Liver (tissue), 8 donors: ENCODE measurements at regions not wholly inside any gene's neighbourhood (a gene's known extent, or its start where the extent isn't known, plus 50 kb on each side); places are given as distances from the start of the nearest gene placed in this dataset.

Experiments
- DNase-seq: peaks from one replicate; pipeline ENCODE4 v3.0.0-alpha.2; 2017; ENCODE audit warnings: low spot score
- H3K27ac ChIP-seq, 2 donors: one replicate each; pipeline ENCODE4 v1.7.0; 2013; ENCODE audit warnings: inconsistent platforms in 2 of 2, low read length in 2 of 2, control low read depth in 1 of 2, low read depth in 1 of 2, mild to moderate bottlenecking in 1 of 2
- H3K27me3 ChIP-seq, 4 donors: one replicate each; pipeline versions ENCODE4 v1.6.1 to v1.7.0; 2013; ENCODE audit warnings: low read length in 3 of 4, inconsistent platforms in 1 of 4, mild to moderate bottlenecking in 1 of 4, moderate library complexity in 1 of 4; ENCODE audit not compliant: control insufficient read depth in 4 of 4, insufficient read depth in 4 of 4
- H3K36me3 ChIP-seq, 4 donors: one replicate each; pipeline versions ENCODE4 v1.6.1 to v1.7.0; 2013; ENCODE audit warnings: low read length in 3 of 4, mild to moderate bottlenecking in 3 of 4, low read depth in 1 of 4, moderate library complexity in 1 of 4; ENCODE audit not compliant: control insufficient read depth in 4 of 4, insufficient read depth in 3 of 4
- H3K4me1 ChIP-seq, 4 donors: one replicate each; pipeline versions ENCODE4 v1.6.1 to v1.7.0; 2013; ENCODE audit warnings: low read length in 3 of 4, mild to moderate bottlenecking in 3 of 4, moderate library complexity in 1 of 4; ENCODE audit not compliant: control insufficient read depth in 4 of 4, insufficient read depth in 4 of 4
- H3K4me3 ChIP-seq, 3 donors: one replicate each; pipeline versions ENCODE4 v1.6.1 to v1.7.0; 2013; ENCODE audit warnings: low read length in 3 of 3, control low read depth in 1 of 3, low read depth in 1 of 3, mild to moderate bottlenecking in 1 of 3
- H3K9ac ChIP-seq, 2 donors: one replicate each; pipeline ENCODE4 v1.7.0; 2013; ENCODE audit warnings: low read length in 2 of 2, mild to moderate bottlenecking in 2 of 2, moderate library complexity in 2 of 2, control low read depth in 1 of 2, low read depth in 1 of 2
- H3K9me3 ChIP-seq, 4 donors: one replicate each; pipeline versions ENCODE4 v1.6.1 to v1.7.0; 2013; ENCODE audit warnings: low read length in 3 of 4; ENCODE audit not compliant: control insufficient read depth in 4 of 4
- ATF3 ChIP-seq: IDR thresholded peaks from 2 replicates; pipeline ENCODE4 v1.6.1; 2016; ENCODE audit warnings: antibody characterized with exemption
- CTCF ChIP-seq: fragments of 150-350 bp; IDR thresholded peaks from 2 replicates; pipeline ENCODE4 v1.5.1; 2017; ENCODE audit warnings: improper control_type of control experiment, low read depth, low read length; ENCODE audit not compliant: missing input control
- EGR1 ChIP-seq, 2 donors: IDR thresholded peaks; 2 replicates each; pipeline ENCODE4 v1.6.1; 2016 to 2018; ENCODE audit warnings: antibody characterized with exemption in 2 of 2, low read depth in 2 of 2
- FOXA1 ChIP-seq: IDR thresholded peaks from 2 replicates; pipeline ENCODE4 v1.6.1; 2016; ENCODE audit warnings: antibody characterized with exemption
- FOXA2 ChIP-seq: IDR thresholded peaks from 2 replicates; pipeline ENCODE4 v1.6.1; 2016; ENCODE audit warnings: antibody characterized with exemption
- GABPA ChIP-seq, 2 donors: IDR thresholded peaks in 1 of 2; conservative IDR thresholded peaks in 1 of 2; 2 replicates each; pipeline ENCODE4 v1.6.1; 2016; ENCODE audit warnings: antibody characterized with exemption in 2 of 2, mild to moderate bottlenecking in 1 of 2, moderate library complexity in 1 of 2
- HNF4A ChIP-seq, 2 donors: conservative IDR thresholded peaks; 2 replicates each; pipeline ENCODE4 v1.6.1; 2016; ENCODE audit warnings: antibody characterized with exemption in 2 of 2, mild to moderate bottlenecking in 2 of 2
- HNF4G ChIP-seq: IDR thresholded peaks from 2 replicates; pipeline ENCODE4 v1.6.1; 2016; ENCODE audit warnings: antibody characterized with exemption
- JUND ChIP-seq, 2 donors: IDR thresholded peaks; 2 replicates each; pipeline ENCODE4 v1.6.1; 2016; ENCODE audit warnings: antibody characterized with exemption in 2 of 2
- MAX ChIP-seq: IDR thresholded peaks from 2 replicates; pipeline ENCODE4 v1.6.1; 2016; ENCODE audit warnings: antibody characterized with exemption
- NR2F2 ChIP-seq: IDR thresholded peaks from 2 replicates; pipeline ENCODE4 v1.6.1; 2016; ENCODE audit warnings: antibody characterized with exemption
- RAD21 ChIP-seq, 2 donors: IDR thresholded peaks; 2 replicates each; pipeline ENCODE4 v1.6.1; 2016; ENCODE audit warnings: antibody characterized with exemption in 2 of 2, mild to moderate bottlenecking in 2 of 2
- REST ChIP-seq: IDR thresholded peaks from 2 replicates; pipeline ENCODE4 v1.6.1; 2016; ENCODE audit warnings: antibody characterized with exemption, mild to moderate bottlenecking
- RXRA ChIP-seq, 2 donors: IDR thresholded peaks; 2 replicates each; pipeline ENCODE4 v1.6.1; 2017 to 2018; ENCODE audit warnings: antibody characterized with exemption in 2 of 2, mild to moderate bottlenecking in 1 of 2
- SP1 ChIP-seq: IDR thresholded peaks from 2 replicates; pipeline ENCODE4 v1.6.1; 2018; ENCODE audit warnings: antibody characterized with exemption, mild to moderate bottlenecking
- TAF1 ChIP-seq: conservative IDR thresholded peaks from 2 replicates; pipeline ENCODE4 v1.6.1; 2016; ENCODE audit warnings: antibody characterized with exemption, mild to moderate bottlenecking
- YY1 ChIP-seq: IDR thresholded peaks from 2 replicates; pipeline ENCODE4 v1.6.1; 2016; ENCODE audit warnings: antibody characterized with exemption, mild to moderate bottlenecking
- ZBTB33 ChIP-seq: IDR thresholded peaks from 2 replicates; pipeline ENCODE4 v1.6.1; 2016; ENCODE audit warnings: antibody characterized with exemption
- WGBS: extraction: QIAGEN DNeasy Blood & Tissue Kit; methylation state at CpG from one replicate; pipeline ENCODE4 v1.1.7; 2013; 5-methylcytosine and 5-hydroxymethylcytosine counted together
- donor health status: healthy.
- donor health status: healthy.
- donor health status: healthy.
- donor health status: healthy.
- donor health status: healthy.

- Histone ChIP-seq H3K9me3 (no peaks in the 10 kb centered on the region), H3K9ac (no peak overlapping the region), H3K27me3 (no peaks in the 10 kb centered on the region), H3K27ac (no peak overlapping the region), H3K36me3 (no peaks in the 10 kb centered on the region), H3K4me1 (no peaks in the 10 kb centered on the region), H3K4me3 (no peak overlapping the region)
- WGBS, result 78% methylated on average over 13 of the region's 13 CpGs
- TF ChIP-seq GABPA (IDR thresholded peaks at IDR 0.05 in 1 of 2, conservative IDR thresholded peaks at IDR 0.05 in 1 of 2) (no peak), FOXA1 (no peak), ZBTB33 (no peak), RAD21 (IDR thresholded peaks at IDR 0.05) (no peak), MAX (no peak), ATF3 (no peak), NR2F2 (no peak), HNF4G (no peak), HNF4A (conservative IDR thresholded peaks at IDR 0.05) (no peak), CTCF (no peak), FOXA2 (no peak), JUND (IDR thresholded peaks at IDR 0.05) (no peak), YY1 (no peak), EGR1 (IDR thresholded peaks at IDR 0.05; ENCODE audit: low read depth in 2 of 2) (no peak), RXRA (IDR thresholded peaks at IDR 0.05) (no peak), REST (no peak), SP1 (no peak), TAF1 (no peak)
- no peak for DNase-seq
These were observed 382.6 kb downstream of the RASEF start for GRCh38 chr9:82680179-82680935.
